ENCODE measurements at regions not wholly inside any gene's neighbourhood (a gene's known extent, or its start where the extent isn't known, plus 50 kb on each side); places are given as distances from the start of the nearest gene placed in this dataset.

DNA sequence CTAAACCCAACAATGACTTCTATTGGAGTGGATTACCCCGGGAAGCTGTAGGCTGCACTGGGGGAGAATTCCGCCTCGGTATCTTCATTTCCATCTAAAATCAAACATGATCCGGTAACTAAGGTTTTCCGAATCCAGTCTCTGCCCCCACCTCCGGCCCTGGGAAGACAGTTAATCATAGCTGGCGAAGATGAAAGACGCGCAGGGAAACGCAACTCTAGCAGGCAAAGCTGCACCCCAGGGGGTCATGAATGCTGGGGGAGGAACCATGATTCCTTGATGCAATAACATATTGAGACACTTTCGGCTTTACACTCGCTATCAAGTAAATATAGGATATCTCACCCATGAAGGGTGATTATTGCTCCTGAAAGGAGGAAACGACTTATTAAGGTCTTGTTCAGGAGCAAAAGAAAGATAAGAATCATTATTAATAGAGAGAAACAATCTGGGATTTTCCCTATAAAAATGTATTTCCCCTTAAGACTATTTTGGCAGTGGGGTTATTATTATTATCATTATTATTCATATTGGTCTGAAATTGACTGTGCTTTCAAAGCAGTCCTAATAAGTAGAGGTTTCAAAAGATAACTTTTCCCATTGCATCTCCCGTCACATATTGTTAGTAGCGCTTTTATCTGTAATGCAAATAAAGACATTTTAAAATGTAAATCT lies 614.9 kb downstream of the VRK1 start:
- DNase-seq = no peak

DNA sequence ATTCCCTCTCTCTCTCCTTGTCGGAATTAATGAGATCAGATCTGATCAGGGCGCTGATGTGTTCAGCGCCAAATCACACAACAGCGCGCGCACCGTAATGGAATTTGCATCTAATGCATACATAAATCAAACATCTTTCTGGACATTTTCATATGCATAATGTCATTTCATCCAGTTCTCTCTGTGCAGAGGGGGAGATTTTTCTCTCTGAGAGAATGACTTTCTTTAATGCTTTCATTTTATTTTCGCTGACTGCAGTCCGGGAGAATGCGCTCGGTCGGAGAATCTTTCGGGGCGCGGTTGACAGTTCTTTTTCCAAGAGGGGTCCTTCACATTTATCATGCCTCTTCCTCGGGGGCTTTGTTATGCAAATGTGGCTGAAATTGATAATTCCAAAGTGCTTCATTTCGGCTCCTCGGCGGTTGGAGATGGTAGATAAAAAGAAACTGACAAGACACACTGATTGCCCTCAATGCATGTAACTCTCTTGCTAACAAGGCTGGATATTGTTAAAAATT lies 615.9 kb downstream of the VRK1 start:
- DNase-seq = no peak

DNA sequence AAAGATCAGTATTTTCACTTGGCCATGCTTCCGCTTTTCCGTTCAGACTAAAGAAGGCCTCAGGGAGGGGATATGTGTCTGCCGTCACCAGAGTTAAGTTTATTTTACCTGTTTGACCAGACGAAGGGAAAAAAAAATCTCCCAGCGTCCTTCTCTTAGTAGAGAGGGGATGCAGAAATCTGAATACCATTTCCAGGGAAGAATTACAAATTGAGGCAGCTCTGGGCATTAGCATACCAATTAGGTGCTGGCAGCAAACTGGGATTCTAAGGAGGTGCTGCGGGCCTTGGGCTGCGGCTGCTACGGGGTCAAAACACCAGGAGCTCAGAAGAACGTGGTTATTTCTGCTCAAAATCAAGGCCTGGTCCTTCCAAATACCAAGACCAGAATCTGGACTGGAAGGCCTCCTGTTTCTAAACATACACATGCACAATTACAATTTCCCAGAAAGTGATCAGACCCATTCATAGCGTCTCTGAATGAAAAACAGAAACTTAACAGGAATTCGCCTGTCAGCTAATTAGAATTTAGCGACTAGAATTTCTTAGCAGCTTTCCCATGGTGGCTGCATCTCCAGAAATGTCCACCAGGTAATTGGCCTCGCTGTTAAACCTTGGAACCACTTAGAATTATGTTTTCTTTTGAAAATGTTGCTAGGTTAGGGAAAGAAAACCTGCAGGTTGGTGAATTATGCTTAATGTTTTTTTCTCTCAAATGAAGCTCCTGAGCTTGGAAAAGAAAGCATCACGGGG lies 617.0 kb downstream of the VRK1 start:
- no peak for DNase-seq

DNA sequence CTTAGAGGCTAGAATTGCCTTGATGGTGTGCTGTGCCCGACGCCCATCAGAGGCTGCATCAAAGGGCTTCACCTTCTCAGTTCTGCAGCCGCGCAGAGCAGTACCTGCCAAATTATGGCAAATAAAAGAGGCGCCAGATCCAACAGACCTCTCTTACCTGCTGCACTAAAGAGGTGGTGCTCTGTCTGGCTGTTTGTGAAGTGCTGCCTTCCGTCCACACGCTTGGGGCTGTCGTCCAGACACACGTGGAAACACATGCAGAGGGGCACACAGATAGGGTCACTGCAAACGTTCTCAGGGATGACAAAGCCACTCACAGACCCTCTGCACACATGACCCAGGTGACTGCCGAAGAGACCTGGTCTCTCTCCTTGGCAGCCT lies 617.5 kb downstream of the VRK1 start:
- no peak for DNase-seq

DNA sequence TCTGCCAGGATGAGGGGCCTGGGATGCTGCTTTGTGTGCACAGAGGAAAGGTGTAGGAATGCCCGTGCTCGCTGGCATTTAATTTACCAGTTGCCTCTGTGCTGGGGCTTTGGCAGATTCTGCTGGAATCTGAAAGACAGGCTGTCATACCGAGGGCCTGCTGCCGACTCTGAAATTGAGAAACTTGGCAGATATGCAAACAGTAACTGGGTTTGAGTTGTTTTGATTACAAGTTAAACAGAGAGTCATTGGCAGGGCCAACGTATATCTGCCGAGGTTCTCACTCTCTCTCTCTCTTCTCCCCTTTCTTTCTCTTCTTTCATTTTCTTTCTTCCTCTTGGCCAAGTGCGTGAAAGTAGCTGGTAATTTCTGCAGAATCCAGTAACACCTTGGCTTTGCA lies 618.7 kb downstream of the VRK1 start:
- DNase-seq = no peak

DNA sequence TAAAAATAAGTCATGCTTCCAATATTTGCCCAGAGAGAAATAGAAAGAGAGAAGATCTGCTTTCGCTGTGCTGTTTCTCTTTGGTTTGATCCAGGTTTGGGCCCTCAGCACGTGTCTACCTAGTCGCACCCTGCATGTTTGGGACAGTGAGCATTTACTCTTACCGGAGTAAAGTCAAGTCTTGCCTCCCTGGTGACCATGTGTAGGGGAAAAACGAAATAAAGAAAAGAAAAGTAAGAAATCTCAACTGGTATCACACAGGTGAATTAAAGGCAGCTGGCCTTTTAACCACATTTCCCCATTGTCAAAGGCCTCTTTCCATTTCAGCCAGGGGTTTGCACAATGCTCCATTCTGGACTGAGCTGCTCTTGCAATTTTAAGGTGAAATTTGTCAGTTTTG lies 619.4 kb downstream of the VRK1 start:
- DNase-seq = no peak

DNA sequence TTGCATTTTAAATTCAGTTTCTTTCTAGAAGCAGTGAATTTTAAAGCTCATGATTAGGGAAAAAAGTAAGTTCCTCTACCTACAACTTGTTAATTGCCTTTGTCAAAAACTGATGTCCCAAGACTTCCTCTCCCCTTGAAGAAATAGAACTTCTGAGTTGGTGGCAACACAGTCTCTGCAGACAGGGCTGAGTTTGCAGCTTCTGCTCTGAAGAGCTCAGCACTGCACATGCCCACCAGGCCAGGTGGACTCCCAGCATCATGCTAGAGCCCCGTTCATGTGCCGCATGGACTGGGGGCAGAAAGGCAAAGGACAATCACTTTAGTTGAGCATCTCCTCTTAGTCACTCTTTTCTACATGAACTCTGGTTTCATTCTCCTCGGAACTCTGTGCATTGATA lies 620.1 kb downstream of the VRK1 start:
- no peak for DNase-seq

DNA sequence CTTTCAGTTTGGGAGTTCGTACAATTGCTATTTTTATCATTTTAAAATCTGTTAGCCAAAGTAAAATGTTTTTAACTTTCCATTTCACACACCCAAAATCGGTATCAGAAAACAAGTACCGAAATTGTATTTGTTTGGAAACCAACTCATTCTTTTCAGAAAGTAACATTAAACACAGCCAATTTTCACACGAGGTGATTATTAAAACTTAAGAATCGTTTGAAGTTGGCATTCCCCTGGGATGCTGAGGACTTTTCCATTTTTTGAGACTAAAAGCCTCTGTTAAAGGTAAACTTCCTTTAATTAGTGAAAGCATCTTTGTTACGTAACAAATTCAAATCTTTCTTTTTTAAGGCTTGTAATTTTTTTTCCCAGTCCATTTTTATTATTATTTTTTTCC lies 623.0 kb downstream of the VRK1 start:
- no peak for DNase-seq

DNA sequence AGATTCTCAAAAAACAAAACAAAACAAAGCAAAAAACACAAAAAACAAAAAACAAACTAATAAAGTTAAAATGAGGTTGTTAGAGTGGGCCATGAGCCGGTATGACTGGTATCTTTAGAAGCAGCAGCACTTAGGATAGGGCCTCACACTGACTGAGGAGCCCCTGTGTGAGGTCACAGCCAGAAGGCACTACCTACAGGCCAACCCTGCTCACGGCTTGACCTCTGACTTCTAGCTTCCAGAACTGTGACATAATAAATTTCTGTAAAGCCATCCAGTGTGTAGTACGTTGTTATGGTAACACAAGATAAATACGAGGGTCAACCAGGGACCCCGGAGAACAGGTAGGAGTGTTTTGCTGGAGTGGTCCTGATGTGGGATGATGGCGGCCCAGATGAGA lies 629.6 kb downstream of the VRK1 start:
- no peak for DNase-seq

DNA sequence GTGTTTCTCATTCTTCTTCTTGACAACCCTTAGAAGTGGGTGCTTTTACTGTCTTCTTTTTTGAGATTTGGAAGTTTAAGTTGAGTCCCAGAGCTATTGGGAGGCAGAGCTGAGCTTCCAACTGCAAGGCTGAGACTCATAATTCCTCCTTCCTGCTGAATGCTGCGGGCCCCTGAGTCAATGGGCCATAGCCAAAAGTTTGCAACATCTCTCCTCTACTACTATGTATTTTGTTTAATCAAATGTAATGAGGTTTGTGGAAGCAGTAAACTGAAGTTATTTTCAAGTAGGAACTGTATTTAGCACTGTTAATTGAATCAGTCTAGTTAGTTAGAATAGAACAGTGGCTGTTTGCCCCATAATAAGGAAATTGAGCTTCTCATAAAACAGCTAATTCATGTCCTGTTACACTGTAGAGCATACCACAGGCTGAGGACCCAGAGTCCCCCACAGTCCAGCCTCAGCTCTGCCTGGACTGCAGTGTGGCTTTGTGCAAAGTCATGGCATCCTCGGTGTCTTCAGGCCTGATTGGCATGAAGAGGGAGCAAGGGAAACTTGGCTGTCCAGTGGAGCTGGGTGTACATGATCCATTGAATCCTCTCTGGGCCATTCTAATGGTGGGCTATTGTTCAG lies 631.7 kb downstream of the VRK1 start:
- DNase-seq = no peak

DNA sequence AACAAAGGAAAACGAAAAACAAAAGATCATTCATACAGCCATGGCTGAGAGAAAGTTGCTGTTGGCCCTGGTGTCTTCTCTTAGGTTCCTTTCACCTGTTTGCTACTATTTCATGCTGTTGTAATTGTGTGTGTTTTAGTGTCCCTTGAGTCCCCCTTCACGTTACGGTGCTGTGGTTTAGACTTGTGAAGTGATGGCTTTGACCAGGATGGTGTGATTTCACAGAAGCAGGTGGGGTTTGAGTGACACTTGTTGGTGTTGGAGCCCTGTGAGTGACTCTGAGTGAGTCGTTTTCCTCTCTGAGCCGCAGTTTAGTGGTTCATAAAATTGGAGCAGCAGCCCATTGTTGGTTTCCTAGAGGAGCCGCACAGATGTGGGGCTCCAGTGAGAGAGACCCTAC lies 635.4 kb downstream of the VRK1 start:
- no peak for DNase-seq

DNA sequence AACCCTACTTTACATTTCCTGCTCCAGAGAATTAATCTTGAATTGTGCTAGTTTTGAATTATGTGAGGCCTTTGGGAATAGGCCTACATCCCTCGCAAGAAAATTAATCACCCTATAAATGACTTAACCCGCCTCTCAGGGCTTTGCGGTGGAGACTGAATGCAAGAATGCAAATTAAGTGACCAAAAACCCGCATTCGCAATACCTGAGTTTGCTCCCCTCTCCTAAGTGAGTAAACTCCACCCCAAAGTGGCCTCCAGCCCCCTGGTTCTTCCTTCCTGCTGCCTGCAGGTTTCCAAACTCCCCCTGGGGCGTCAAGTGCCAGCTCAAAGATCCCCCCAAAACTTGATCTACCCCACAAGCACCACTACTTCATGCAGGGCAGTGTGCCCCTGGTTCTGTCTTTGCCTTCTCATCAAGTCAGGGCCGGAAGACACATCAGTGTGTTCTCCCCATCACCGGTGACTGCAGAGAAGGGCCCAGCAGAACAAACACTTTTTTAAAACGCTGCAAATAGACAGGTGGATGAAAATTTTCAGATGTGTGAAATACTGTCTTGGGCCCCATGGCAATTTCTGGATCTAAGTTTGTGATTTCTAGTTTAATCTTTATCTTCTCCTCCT lies 644.7 kb downstream of the VRK1 start:
- DNase-seq = peak; percentile 47

DNA sequence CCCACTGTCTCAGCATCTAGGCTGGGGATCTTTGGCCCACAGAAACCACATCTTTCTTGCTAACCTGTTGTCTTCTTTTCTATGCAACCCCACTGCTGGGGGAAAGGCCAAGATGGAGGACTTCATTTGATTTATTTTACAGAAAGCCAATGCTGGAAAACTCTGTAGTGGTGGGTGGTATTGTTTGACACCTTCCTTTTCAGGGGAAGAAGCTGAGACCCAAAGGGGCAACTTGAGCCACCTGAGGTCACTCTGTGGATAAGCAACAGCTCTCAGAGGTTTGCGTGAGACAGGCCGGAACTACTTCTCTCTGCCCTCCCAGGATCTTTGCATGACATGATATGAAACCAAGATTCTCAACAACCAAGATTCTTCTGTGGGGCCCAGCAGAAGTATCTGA lies 645.2 kb downstream of the VRK1 start:
- DNase-seq = peak; percentile 57

DNA sequence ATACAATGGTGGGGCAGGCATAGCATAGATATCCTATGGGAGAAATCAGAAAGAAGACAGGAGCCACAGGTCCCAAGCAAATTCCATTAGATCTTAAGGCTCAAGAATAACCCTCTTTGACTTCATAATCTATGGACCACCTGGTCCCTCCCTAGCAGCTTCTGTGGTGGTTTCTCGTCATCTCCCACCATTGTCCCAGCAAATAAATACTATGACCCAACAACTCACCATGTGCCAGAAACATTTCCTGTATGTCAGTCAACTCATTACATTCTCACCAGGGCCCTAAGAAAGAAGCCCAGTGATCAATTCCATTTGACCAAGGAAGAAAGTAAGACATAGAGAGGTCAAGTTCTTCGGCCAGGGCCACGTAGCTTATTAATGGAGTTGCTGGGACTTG lies 646.2 kb downstream of the VRK1 start:
- DNase-seq = no peak

DNA sequence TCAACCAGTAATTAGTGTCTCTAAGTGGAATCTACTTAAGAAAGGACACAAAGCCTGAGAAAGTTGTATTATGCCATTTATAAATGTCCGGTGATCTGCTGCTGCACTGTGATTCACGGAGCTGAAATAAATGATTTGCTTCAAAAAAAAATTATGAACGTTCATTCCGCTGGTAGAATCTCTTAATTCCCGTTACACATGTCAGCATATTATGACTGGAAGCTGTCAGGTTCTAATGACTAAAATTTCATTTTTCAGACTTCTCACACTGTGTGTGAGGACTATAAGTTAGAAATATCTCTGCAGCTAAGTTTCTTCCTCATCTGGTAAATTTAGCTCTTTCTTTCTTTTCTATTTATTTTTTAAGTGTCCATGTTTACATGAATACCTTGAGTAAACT lies 647.1 kb downstream of the VRK1 start:
- DNase-seq = no peak

DNA sequence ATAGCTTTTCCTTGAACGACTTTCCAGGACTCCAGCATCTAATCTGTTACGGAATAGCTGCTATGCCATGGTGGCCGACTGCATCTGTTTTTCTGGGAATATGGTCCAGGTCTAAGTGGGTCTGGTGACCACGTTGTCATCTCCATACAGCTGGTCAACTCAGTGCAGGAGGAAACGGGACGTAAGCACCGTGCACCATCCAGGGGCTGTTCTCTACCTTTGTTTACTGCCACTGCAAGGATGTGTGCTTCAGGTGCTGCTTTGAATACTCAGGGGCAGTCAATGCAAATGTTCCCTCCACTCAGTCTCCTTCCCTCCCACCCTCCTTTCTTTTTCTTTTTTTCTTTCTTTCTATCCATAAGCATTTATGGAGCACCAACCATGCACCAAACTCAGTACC lies 648.2 kb downstream of the VRK1 start:
- DNase-seq = no peak

DNA sequence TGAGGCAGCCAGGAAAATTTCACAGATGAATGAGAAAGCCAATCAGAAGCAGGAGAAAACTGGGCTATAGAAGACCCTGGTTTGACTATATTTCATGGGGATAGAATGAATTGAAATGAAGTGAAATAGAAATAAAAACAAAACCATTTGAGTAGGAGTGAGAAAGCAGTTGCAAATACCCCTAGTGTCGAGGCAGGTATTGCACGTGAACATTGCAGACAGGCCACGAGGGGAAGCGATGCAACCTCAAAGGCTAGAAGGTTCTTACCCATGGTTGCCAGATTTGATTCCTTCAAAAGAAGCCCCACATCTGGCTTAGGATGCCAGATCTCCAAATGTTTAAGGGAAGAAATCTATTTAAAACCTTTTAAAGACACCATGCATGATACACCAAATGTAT lies 648.9 kb downstream of the VRK1 start:
- no peak for DNase-seq

DNA sequence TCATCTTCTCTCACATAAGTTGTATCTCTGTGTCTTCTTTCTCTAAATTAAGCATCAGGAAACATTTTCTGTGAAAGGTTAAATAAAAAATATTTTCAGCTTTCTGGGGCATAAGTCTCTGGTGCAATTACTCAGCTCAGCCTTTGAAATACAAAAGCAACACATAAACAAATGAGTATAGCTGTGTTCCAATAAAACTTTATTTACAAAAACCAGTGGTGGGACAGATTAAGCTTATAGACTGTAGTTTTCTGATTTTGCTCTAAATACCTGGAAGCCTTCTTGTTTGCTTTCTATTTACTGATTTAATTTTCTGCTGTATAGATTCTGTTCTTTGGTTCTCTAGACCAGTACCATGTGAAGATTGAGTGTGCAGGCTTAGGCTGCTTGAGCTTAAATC lies 655.1 kb downstream of the VRK1 start:
- no peak for DNase-seq

DNA sequence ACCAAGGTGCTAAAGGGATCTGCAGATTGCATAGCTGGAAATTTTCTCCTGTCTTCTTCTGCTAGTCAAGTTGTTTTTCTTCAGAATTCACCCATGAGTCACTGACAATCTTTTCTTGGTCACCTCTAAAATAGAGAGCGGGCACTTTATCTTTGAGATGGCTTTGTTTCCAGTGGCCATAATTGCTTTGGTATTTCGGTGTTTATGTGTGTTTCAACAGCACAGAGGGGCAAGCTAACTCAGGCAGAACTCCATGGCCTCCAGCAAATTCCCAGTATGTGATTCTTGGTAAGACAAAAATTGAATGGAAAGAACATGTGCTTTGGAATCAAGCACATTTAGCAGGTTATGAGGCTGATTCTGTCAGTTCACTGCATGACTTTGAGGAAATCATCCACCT lies 656.8 kb downstream of the VRK1 start:
- DNase-seq = no peak

DNA sequence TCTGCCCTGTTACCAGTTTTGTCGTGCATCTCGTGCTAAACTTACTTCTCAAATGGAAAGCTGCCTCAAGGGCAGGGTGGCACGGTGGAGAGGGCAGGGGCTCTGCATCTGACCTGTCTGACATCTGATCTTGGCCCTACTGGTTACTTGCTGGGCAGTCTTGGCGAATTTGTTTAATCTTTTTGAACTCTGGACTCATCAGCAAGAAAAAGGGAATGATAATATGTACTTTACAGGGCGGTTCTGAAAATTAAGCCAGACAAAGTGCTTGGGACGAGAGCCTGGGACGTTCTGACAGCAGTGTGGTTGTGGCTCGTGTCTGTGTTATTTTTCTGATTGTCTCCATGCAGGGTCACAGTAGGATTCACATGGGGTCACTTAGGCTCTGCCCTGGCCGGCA lies 659.3 kb downstream of the VRK1 start:
- DNase-seq = no peak

DNA sequence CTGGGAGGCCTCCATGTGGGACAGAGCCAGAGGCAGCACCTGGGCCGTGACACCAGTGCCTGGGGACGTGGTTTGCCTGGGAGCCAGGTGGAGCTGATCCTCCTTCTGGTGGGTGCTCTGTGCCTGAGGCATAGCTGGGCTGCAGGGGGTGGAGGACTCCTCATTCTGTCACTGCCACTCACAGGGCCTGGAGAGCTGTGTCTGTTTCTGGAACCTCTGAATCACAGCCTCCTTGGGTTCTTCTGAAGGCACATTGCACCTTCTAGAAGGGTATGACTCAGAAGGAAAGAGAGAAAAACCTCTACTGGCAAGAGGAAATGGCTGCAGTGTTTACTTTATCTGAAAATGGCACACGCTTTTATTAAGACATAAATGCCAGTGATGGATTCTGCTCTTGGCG lies 659.8 kb downstream of the VRK1 start:
- DNase-seq = peak; percentile 77

DNA sequence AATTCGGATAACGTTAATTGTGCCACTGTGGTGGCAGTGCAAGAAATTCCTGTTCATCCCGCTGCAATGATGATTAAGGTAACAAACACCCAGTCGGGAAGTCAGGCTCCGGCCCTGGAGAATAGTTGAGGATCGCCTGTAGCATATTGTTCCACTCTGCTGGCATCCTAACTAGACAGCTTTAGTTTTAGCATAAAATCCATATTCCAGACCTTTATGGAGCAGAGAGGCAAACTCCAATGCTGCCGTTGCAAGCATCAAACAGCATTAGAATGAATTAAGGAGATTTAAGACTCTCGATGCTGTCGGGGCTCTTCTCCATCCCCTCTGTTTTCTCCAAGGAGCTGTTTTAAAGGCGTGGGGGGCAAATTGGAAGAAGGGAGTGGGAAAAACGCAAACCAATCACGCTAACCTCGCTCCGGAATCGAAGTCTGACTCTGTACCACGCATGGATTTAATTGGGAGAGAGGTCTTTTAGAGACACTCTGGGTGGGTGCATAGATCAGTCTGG lies 660.4 kb downstream of the VRK1 start:
- DNase-seq = no peak

DNA sequence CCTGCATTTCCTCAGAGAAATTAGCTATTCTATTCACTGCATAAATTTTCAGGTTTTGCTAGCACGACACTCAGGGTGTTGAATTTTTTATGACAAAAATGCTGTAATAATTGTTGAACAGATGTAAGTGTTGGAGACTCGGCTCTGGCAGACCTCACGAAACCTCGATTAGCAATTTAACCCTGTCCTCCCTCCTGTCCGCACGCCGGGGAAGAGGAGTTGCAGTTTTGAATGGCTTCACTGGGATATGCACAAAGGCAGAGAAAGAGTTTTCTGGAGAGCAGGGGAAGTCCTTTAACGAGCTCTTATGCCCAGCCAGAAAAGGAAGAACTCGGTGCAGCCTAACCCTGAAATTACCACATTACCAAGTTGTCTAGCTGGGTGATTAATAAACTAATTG lies 661.1 kb downstream of the VRK1 start:
- no peak for DNase-seq
